T-cell (primary cell): ENCODE measurements at regions not wholly inside any gene's neighbourhood (a gene's known extent, or its start where the extent isn't known, plus 50 kb on each side); places are given as distances from the start of the nearest gene placed in this dataset.

Experiments
- ATAC-seq, 4 experiments: fragments of 200-7000 bp in 3 of 4; fragments of 150-1000 bp in 1 of 4; cut with Tn5 transposase; replicated peaks in 1 of 4; 1 replicate in 3 of 4; 2 replicates in 1 of 4; pipeline ENCODE4 v1.10.0; 2021; ENCODE audit warnings: moderate library complexity in 3 of 4, mild to moderate bottlenecking in 2 of 4, moderate number of reproducible peaks in 1 of 4
- CTCF ChIA-PET, 2 donors: fragments of 300-600 bp; sonication (Branson Sonifier 250); formaldehyde crosslinking; loops; one replicate each; lab custom pipeline; 2022; ENCODE audit warnings: antibody characterized with exemption in 2 of 2; lab: Charles Lee
- POLR2A ChIA-PET, 2 donors: fragments of 300-600 bp; sonication (Branson Sonifier 250); formaldehyde crosslinking; loops; one replicate each; lab custom pipeline; 2022; ENCODE audit warnings: antibody characterized with exemption in 2 of 2; lab: Charles Lee
- DNase-seq, 35 experiments: peaks; one replicate each; pipeline versions ENCODE4 v3.0.0 to v3.0.0-alpha.2; 2013 to 2023
- H3K27ac ChIP-seq: one replicate; pipeline ENCODE4 v1.5.1; 2013; ENCODE audit warnings: low read length
- H3K27me3 ChIP-seq, 2 experiments: replicated peaks in 1 of 2; 1 replicate in 1 of 2; 2 replicates in 1 of 2; pipeline versions ENCODE4 v1.6.1 to v1.7.0; 2013; ENCODE audit warnings: low read length in 1 of 2, mixed read lengths in 1 of 2; ENCODE audit not compliant: control insufficient read depth in 2 of 2, insufficient read depth in 2 of 2; ENCODE audit errors: extremely low read depth in 1 of 2
- H3K36me3 ChIP-seq, 2 donors: 1 replicate in 1 of 2; 2 replicates in 1 of 2; pipeline versions ENCODE4 v1.6.1 to v1.7.0; 2013; ENCODE audit warnings: low read length in 1 of 2; ENCODE audit not compliant: control insufficient read depth in 2 of 2, insufficient read depth in 1 of 2; ENCODE audit errors: extremely low read depth in 1 of 2
- H3K4me1 ChIP-seq, 2 experiments: 1 replicate in 1 of 2; 2 replicates in 1 of 2; pipeline versions ENCODE4 v1.6.1 to v1.7.0; 2013; ENCODE audit warnings: low read length in 2 of 2, mixed read lengths in 1 of 2; ENCODE audit not compliant: insufficient read depth in 2 of 2, control insufficient read depth in 1 of 2; ENCODE audit errors: extremely low read depth in 1 of 2
- H3K4me3 ChIP-seq, 2 donors: 1 replicate in 1 of 2; 2 replicates in 1 of 2; pipeline versions ENCODE4 v1.5.1 to v1.7.0; 2013; ENCODE audit warnings: mild to moderate bottlenecking in 2 of 2, low read length in 1 of 2, moderate library complexity in 1 of 2; ENCODE audit not compliant: control insufficient read depth in 1 of 2; ENCODE audit errors: extremely low read depth in 1 of 2
- H3K9me3 ChIP-seq: 2 replicates; pipeline ENCODE4 v1.7.0; 2013
- H3K27ac Mint-ChIP-seq, 2 donors: one replicate each; pipeline ENCODE4 v1.8.0; 2020 to 2021; ENCODE audit warnings: mild to moderate bottlenecking in 2 of 2, mixed read lengths in 2 of 2
- H3K27me3 Mint-ChIP-seq, 2 donors: one replicate each; pipeline ENCODE4 v1.8.0; 2021 to 2022; ENCODE audit warnings: mixed read lengths in 2 of 2
- H3K36me3 Mint-ChIP-seq: one replicate; pipeline ENCODE4 v1.8.0; 2021; ENCODE audit warnings: mixed read lengths
- H3K4me1 Mint-ChIP-seq, 3 donors: one replicate each; pipeline ENCODE4 v1.8.0; 2020 to 2022; ENCODE audit warnings: mixed read lengths in 3 of 3, mild to moderate bottlenecking in 1 of 3
- H3K4me3 Mint-ChIP-seq, 3 donors: one replicate each; pipeline ENCODE4 v1.8.0; 2020 to 2022; ENCODE audit warnings: mild to moderate bottlenecking in 3 of 3, mixed read lengths in 3 of 3, moderate library complexity in 3 of 3
- H3K9me3 Mint-ChIP-seq, 3 donors: one replicate each; pipeline ENCODE4 v1.8.0; 2020 to 2022; ENCODE audit warnings: mixed read lengths in 3 of 3
- whole genome bisulfite sequencing: methylation state at CpG from one replicate; pipeline ENCODE4 v1.1.5; 2013; ENCODE audit warnings: missing lambda C conversion rate; ENCODE audit not compliant: insufficient coverage; 5-methylcytosine and 5-hydroxymethylcytosine counted together

DNA sequence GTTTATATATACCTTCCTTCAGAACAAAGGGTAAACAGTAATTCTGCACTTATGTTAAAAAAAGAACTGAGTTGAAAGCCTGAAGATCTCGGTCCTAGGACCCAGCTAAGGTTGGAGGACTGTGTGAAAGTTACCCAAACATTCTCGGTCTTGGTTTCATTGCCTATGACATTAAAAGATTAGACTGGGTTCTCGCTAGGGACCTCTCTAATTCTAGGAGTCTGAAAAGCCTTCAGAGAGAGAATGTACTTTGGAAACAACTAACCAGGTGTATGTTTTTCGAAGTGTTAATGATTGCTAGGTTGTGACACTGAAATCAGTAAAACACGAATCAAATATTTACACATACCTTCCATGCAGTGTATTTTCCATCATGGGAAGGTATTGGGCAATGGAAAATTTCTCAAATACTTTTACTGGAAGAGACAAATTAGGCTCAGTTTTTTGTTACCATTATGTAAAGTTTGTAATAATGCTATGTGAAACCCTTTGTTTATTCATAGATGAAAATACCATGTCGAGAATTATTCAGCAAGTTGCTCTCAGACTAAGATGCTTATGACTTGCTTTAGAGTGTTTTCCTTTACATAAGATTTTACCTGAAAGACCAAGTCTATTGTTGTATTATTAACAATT, 113.7 kb upstream of the LOC128125822 start:
- Histone ChIP-seq H3K36me3 (no peaks in the 10 kb centered on the region), H3K4me1 (no peaks in the 10 kb centered on the region), H3K27ac (no peak overlapping the region), H3K9me3 (no peaks in the 10 kb centered on the region), H3K27me3 (no peaks in the 10 kb centered on the region), H3K4me3 (no peak overlapping the region)
- Mint-ChIP-seq H3K4me3 (no peak overlapping the region), H3K36me3 (no peaks in the 10 kb centered on the region), H3K4me1 (no peaks in the 10 kb centered on the region), H3K27me3 (peaks cover 0 to 3% of the 10 kb centered on the region in 2 donors), H3K27ac (no peak overlapping the region), H3K9me3 (no peaks in the 10 kb centered on the region)
- WGBS: 83% methylated on average over 2 of the region's 6 CpGs
- no peak for ATAC-seq
- ChIA-PET POLR2A (no interaction called here), CTCF (no interaction called here)
- DNase-seq: no peak

DNA sequence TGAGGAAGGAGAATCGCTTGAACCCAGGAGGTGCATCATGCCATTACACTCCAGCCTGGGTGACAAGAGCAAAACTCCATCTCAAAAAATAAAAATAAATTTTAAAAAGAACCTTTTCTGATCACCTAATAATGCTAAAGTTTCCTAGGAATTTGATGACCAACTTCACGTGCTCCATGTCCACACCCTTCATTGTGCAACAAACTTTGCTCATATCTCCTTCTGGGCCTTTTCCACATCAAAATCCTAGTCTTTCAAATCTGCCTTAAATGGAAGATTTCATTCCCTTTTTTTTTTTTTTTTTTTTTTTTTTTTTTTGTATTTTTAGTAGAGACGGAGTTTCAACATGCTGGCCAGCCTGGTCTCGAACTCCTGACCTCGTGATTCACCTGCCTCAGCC, 112.5 kb upstream of the LOC128125822 start:
- POLR2A ChIA-PET: no interaction called here
- DNase-seq (no peak), ATAC-seq (no peak)
- Mint-ChIP-seq H3K27me3 (peaks cover 0 to 3% of the 10 kb centered on the region in 2 donors), H3K27ac (no peak overlapping the region), H3K4me3 (no peak overlapping the region), H3K4me1 (no peaks in the 10 kb centered on the region), H3K36me3 (no peaks in the 10 kb centered on the region), H3K9me3 (no peaks in the 10 kb centered on the region)
- no peaks in the 10 kb centered on the region for H3K9me3 ChIP-seq
- 92% methylated on average over 3 of the region's 5 CpGs for WGBS
- H3K4me1 ChIP-seq: no peaks in the 10 kb centered on the region
- H3K36me3 ChIP-seq: no peaks in the 10 kb centered on the region
- no peak overlapping the region for H3K4me3 ChIP-seq
- CTCF ChIA-PET: interaction anchor here in 1 of 2 donors (0.6 kb wide), 1 partner anchor 10 kb away, joined by 3 read pairs; no protein-coding TSS in a partner anchor
- no peaks in the 10 kb centered on the region for H3K27me3 ChIP-seq
- no peak overlapping the region for H3K27ac ChIP-seq

DNA sequence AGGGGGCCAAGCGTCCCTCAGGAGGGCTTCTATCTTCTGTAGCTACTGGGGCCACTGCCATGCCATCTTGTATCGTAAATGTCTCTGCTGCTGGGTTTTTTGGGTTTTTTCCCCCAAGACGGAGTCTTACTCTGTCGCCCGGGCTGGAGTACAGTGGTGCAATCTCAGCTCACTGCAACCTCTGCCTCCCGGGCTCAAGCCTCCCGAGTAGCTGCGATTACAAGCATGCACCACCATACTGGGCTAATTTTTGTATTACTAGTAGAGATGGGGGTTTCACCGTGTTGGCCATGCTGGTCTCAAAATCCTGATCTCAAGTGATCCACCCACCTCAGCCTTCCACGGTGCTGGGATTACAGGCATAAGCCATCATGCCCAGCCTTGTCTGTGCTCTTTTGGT, 111.3 kb upstream of the LOC128125822 start:
- peaks cover 0 to 3% of the 10 kb centered on the region in 2 donors for H3K27me3 Mint-ChIP-seq
- no peaks in the 10 kb centered on the region for H3K9me3 Mint-ChIP-seq
- Histone ChIP-seq H3K36me3 (no peaks in the 10 kb centered on the region), H3K4me3 (no peak overlapping the region), H3K27ac (no peak overlapping the region), H3K4me1 (no peaks in the 10 kb centered on the region), H3K27me3 (no peaks in the 10 kb centered on the region), H3K9me3 (no peaks in the 10 kb centered on the region)
- no peak overlapping the region for H3K4me3 Mint-ChIP-seq
- H3K4me1 Mint-ChIP-seq: no peaks in the 10 kb centered on the region
- ATAC-seq (no peak), DNase-seq (no peak)
- H3K36me3 Mint-ChIP-seq: no peaks in the 10 kb centered on the region
- ChIA-PET CTCF (no interaction called here), POLR2A (no interaction called here)
- no peak overlapping the region for H3K27ac Mint-ChIP-seq
- WGBS: 84% methylated on average over 4 of the region's 10 CpGs

DNA sequence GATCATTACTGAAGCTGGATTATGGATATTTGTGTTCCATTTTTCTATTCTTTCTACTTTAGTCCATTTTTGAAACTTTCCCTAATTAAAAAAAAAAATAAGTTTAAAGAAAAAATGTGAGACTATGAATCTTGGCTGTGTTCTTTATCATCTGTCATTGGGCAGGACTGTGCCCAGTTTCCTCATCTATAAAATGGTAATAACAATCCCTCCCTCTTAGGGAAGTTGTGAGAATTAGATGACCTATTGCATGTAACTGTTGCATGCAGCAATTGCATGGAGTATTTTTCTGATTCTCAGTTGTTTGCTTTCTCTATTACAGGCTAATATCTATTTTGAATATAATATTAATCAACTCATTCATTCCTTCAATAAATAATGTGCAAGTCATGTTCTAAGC, 108.2 kb upstream of the LOC128125822 start:
- Histone ChIP-seq H3K9me3 (no peaks in the 10 kb centered on the region), H3K36me3 (no peaks in the 10 kb centered on the region), H3K27ac (no peak overlapping the region), H3K4me3 (no peak overlapping the region), H3K27me3 (peaks cover 0 to 2% of the 10 kb centered on the region in 2 experiments), H3K4me1 (no peaks in the 10 kb centered on the region)
- Mint-ChIP-seq H3K9me3 (no peaks in the 10 kb centered on the region), H3K36me3 (no peaks in the 10 kb centered on the region), H3K4me1 (no peaks in the 10 kb centered on the region), H3K4me3 (no peak overlapping the region), H3K27ac (no peak overlapping the region), H3K27me3 (peaks cover 0 to 3% of the 10 kb centered on the region in 2 donors)
- ChIA-PET POLR2A (no interaction called here), CTCF (no interaction called here)
- DNase-seq (no peak), ATAC-seq (no peak)

DNA sequence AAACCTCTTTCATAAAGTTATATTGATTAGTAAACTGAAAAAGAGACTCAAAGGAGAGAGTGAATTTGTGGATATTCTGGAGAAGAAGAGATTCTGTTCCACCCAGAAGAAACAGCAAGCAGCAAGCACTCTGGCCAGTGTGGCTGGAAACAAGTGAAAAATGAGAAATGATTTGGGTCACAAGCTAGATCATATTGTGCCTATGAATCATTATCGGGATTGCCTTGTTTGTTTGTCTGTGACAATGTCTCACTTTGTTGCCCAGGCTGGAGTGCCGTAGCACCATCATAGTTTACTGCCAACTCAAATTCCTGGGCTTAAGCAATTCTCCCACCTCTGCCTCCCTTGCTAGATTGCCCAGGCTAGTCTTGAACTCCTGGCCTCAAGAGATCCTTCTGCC, 106.5 kb upstream of the LOC128125822 start:
- WGBS: 94% methylated on average over 2 of the region's 2 CpGs
- POLR2A ChIA-PET: no interaction called here
- no peaks in the 10 kb centered on the region for H3K9me3 Mint-ChIP-seq

DNA sequence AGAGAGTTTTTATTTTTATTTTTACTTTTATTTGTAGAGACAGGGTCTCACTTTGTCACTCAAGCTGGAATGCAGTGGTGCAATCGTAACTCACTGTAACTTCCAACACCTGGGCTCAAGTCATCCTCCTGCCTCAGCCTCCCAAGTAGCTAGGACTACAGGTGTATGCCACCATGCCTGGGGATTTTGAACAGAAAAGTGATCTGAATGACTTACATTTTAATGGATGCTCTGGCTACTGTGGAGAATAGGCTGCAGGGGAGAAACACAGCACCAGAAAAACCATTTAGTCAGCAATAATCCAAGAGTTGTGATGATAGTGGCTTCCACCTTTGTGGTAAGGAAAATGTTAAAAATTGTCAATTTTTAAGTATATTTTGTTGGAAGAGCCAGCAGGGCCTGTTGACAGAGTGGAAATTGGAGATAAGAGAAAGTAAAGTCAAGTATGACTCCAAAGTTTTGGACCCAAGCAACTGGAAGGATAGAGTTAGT, 106.0 kb upstream of the LOC128125822 start:
- Mint-ChIP-seq H3K36me3 (no peaks in the 10 kb centered on the region), H3K27ac (no peak overlapping the region), H3K4me3 (no peak overlapping the region), H3K27me3 (peaks cover 0 to 1% of the 10 kb centered on the region in 2 donors), H3K4me1 (no peaks in the 10 kb centered on the region), H3K9me3 (no peaks in the 10 kb centered on the region)
- Histone ChIP-seq H3K4me3 (no peak overlapping the region), H3K4me1 (no peaks in the 10 kb centered on the region), H3K36me3 (no peaks in the 10 kb centered on the region), H3K9me3 (no peaks in the 10 kb centered on the region), H3K27me3 (peaks cover 0 to 2% of the 10 kb centered on the region in 2 experiments), H3K27ac (no peak overlapping the region)
- ChIA-PET CTCF (no interaction called here), POLR2A (no interaction called here)
- DNase-seq (no peak), ATAC-seq (no peak)
- whole genome bisulfite sequencing: no CpG with 5 or more reads among the region's 1 CpG

More for the DNA sequence above, 106.5 kb upstream of the LOC128125822 start:
- H3K36me3 Mint-ChIP-seq: no peaks in the 10 kb centered on the region
- no peaks in the 10 kb centered on the region for H3K4me1 Mint-ChIP-seq
- ATAC-seq (no peak), DNase-seq (no peak)
- H3K4me3 Mint-ChIP-seq: no peak overlapping the region
- Histone ChIP-seq H3K9me3 (no peaks in the 10 kb centered on the region), H3K4me3 (no peak overlapping the region), H3K36me3 (no peaks in the 10 kb centered on the region), H3K27me3 (peaks cover 0 to 2% of the 10 kb centered on the region in 2 experiments), H3K4me1 (no peaks in the 10 kb centered on the region), H3K27ac (no peak overlapping the region)
- peaks cover 0 to 3% of the 10 kb centered on the region in 2 donors for H3K27me3 Mint-ChIP-seq
- no peak overlapping the region for H3K27ac Mint-ChIP-seq
- CTCF ChIA-PET: no interaction called here
